ENCODE measurements at regions not wholly inside any gene's neighbourhood (a gene's known extent, or its start where the extent isn't known, plus 50 kb on each side); places are given as distances from the start of the nearest gene placed in this dataset.

GRCh38 chr1:229769006-229769405 is 143.0 kb downstream of the URB2 start:
- Histone ChIP-seq H3K4me3 (no peak overlapping the region), H3K36me3 (no peaks in the 10 kb centered on the region), H3K9me3 (no peaks in the 10 kb centered on the region), H3K27me3 (no peaks in the 10 kb centered on the region), H3K4me1 (no peaks in the 10 kb centered on the region), H3K27ac (no peak overlapping the region)
- ATAC-seq, result no peak
- TF ChIP-seq POLR2A (IDR thresholded peaks at IDR 0.05) (no peak), CTCF (IDR thresholded peaks at IDR 0.05 in 4 of 5, conservative IDR thresholded peaks at IDR 0.05 in 1 of 5) (no peak)
- no peak for DNase-seq
- intact Hi-C loops (cut with DNase I; ENCODE audit: low total_unique reads), result no loop called here
- in situ Hi-C loops (cut with MboI; ENCODE audit: low sequenced_read_pairs in 4 of 4), result no loop called here

GRCh38 chr1:229769809-229770208 is 143.8 kb downstream of the URB2 start:
- H3K4me3 ChIP-seq, result no peak overlapping the region
- ATAC-seq (no peak), DNase-seq (no peak)
- TF ChIP-seq POLR2A (IDR thresholded peaks at IDR 0.05) (no peak), CTCF (IDR thresholded peaks at IDR 0.05 in 4 of 5, conservative IDR thresholded peaks at IDR 0.05 in 1 of 5) (no peak)
- H3K9me3 ChIP-seq, result no peaks in the 10 kb centered on the region
- intact Hi-C loops (cut with DNase I; ENCODE audit: low total_unique reads) (no loop called here), in situ Hi-C loops (cut with MboI; ENCODE audit: low sequenced_read_pairs in 4 of 4) (no loop called here)
- H3K4me1 ChIP-seq, result no peaks in the 10 kb centered on the region
- no peak overlapping the region for H3K27ac ChIP-seq
- no peaks in the 10 kb centered on the region for H3K27me3 ChIP-seq
- no peaks in the 10 kb centered on the region for H3K36me3 ChIP-seq

- Histone ChIP-seq H3K4me3 (no peak overlapping the region), H3K27ac (no peak overlapping the region), H3K36me3 (no peaks in the 10 kb centered on the region), H3K9me3 (no peaks in the 10 kb centered on the region), H3K27me3 (no peaks in the 10 kb centered on the region), H3K4me1 (no peaks in the 10 kb centered on the region)
- in situ Hi-C loops (cut with MboI; ENCODE audit: low sequenced_read_pairs in 4 of 4), result no loop called here
- intact Hi-C loops (cut with DNase I; ENCODE audit: low total_unique reads), result no loop called here
- TF ChIP-seq CTCF (IDR thresholded peaks at IDR 0.05 in 4 of 5, conservative IDR thresholded peaks at IDR 0.05 in 1 of 5) (no peak), POLR2A (IDR thresholded peaks at IDR 0.05) (no peak)
- ATAC-seq (no peak), DNase-seq (no peak)
Observed at GRCh38 chr1:229778794-229779193, 152.7 kb downstream of the URB2 start.

- TF ChIP-seq POLR2A (IDR thresholded peaks at IDR 0.05) (no peak), CTCF (IDR thresholded peaks at IDR 0.05 in 4 of 5, conservative IDR thresholded peaks at IDR 0.05 in 1 of 5) (peak in 2 of 5 experiments; percentile 36 to 40)
- Histone ChIP-seq H3K36me3 (no peaks in the 10 kb centered on the region), H3K27me3 (no peaks in the 10 kb centered on the region), H3K4me1 (no peaks in the 10 kb centered on the region), H3K9me3 (no peaks in the 10 kb centered on the region), H3K27ac (no peak overlapping the region), H3K4me3 (no peak overlapping the region)
- ATAC-seq (peak; percentile 30 to 60), DNase-seq (peak; percentile 12 to 47)
- in situ Hi-C loops (cut with MboI; ENCODE audit: low sequenced_read_pairs in 4 of 4), result no loop called here
- intact Hi-C loops (cut with DNase I; ENCODE audit: low total_unique reads), result loop anchor here (5.0 kb wide), 1 partner anchor 531 kb away; no protein-coding TSS in a partner anchor
Observed at GRCh38 chr1:229781453-229781852, 155.4 kb downstream of the URB2 start.

GRCh38 chr1:229782469-229782868 is 156.4 kb downstream of the URB2 start:
- intact Hi-C loops (cut with DNase I; ENCODE audit: low total_unique reads) (loop anchor here (5.0 kb wide), 1 partner anchor 530 kb away; no protein-coding TSS in a partner anchor), in situ Hi-C loops (cut with MboI; ENCODE audit: low sequenced_read_pairs in 4 of 4) (no loop called here)
- H3K27me3 ChIP-seq, result no peaks in the 10 kb centered on the region

More at GRCh38 chr1:229782469-229782868, 156.4 kb downstream of the URB2 start:
- H3K4me3 ChIP-seq, result no peak overlapping the region
- H3K27ac ChIP-seq, result no peak overlapping the region
- no peaks in the 10 kb centered on the region for H3K36me3 ChIP-seq
- TF ChIP-seq POLR2A (IDR thresholded peaks at IDR 0.05) (no peak), CTCF (IDR thresholded peaks at IDR 0.05 in 4 of 5, conservative IDR thresholded peaks at IDR 0.05 in 1 of 5) (no peak)
- H3K4me1 ChIP-seq, result no peaks in the 10 kb centered on the region
- no peaks in the 10 kb centered on the region for H3K9me3 ChIP-seq
- ATAC-seq (no peak), DNase-seq (no peak)
